CD4-positive, alpha-beta T cell treated with Interleukin-6 at 100 ng/mL for 8 hours (primary cell): ENCODE measurements at regions not wholly inside any gene's neighbourhood (a gene's known extent, or its start where the extent isn't known, plus 50 kb on each side); places are given as distances from the start of the nearest gene placed in this dataset.
"Not testable (repeated sequence)": the region's sequence is repeated elsewhere in the genome, so short reads cannot be mapped to it uniquely, and the experiment has no call there.

ENCODE experiments used
- DNase-seq: peaks from one replicate; pipeline ENCODE4 v3.0.0-alpha.2; 2020; ENCODE audit warnings: mixed read lengths, low spot score

GRCh38 chr12:9308745-9309144 lies 100.5 kb upstream of the PZP start:
- DNase-seq = not testable (repeated sequence)

GRCh38 chr12:9308163-9308562 lies 100.0 kb upstream of the PZP start:
- DNase-seq = not testable (repeated sequence)

- DNase-seq = not testable (repeated sequence)
These were observed 99.1 kb upstream of the PZP start for GRCh38 chr12:9307255-9307654.

- DNase-seq = not testable (repeated sequence)
These were observed 97.8 kb upstream of the PZP start for GRCh38 chr12:9306004-9306403.

- not testable (repeated sequence) for DNase-seq
These were observed 96.3 kb upstream of the PZP start for GRCh38 chr12:9304540-9304939.

GRCh38 chr12:9295872-9296271 lies 87.7 kb upstream of the PZP start:
- not testable (repeated sequence) for DNase-seq

- not testable (repeated sequence) for DNase-seq
These were observed 86.0 kb upstream of the PZP start for GRCh38 chr12:9294072-9294620.

- not testable (repeated sequence) for DNase-seq
These were observed 85.2 kb upstream of the PZP start for GRCh38 chr12:9293391-9293790.

GRCh38 chr12:9289984-9290383 lies 81.8 kb upstream of the PZP start:
- DNase-seq = not testable (repeated sequence)

GRCh38 chr12:9284724-9285123 lies 76.5 kb upstream of the PZP start:
- not testable (repeated sequence) for DNase-seq

- DNase-seq = not testable (repeated sequence)
These were observed 76.0 kb upstream of the PZP start for GRCh38 chr12:9284197-9284596.

- peak; percentile 82 for DNase-seq
These were observed 75.3 kb upstream of the PZP start for GRCh38 chr12:9283346-9284095.

- DNase-seq = no peak
These were observed 68.8 kb upstream of the PZP start for GRCh38 chr12:9276990-9277389.

GRCh38 chr12:9273276-9273675 lies 65.1 kb upstream of the PZP start:
- DNase-seq = no peak

GRCh38 chr12:9271875-9272274 lies 63.7 kb upstream of the PZP start:
- no peak for DNase-seq

- DNase-seq = no peak
These were observed 56.4 kb upstream of the PZP start for GRCh38 chr12:9264546-9264945.

GRCh38 chr12:9260931-9261330 lies 52.7 kb upstream of the PZP start:
- no peak for DNase-seq

- no peak for DNase-seq
These were observed 50.5 kb upstream of the PZP start for GRCh38 chr12:9258676-9259075.
